ENCODE measurements at regions not wholly inside any gene's neighbourhood (a gene's known extent, or its start where the extent isn't known, plus 50 kb on each side); places are given as distances from the start of the nearest gene placed in this dataset.
"Not testable (repeated sequence)": the region's sequence is repeated elsewhere in the genome, so short reads cannot be mapped to it uniquely, and the experiment has no call there.

- no peak for DNase-seq (ENCODE audit: low read depth, low spot score)
- in situ Hi-C loops (cut with HindIII; ENCODE audit: low sequenced_read_pairs), result no loop called here
- no peak overlapping the region for H3K4me3 ChIP-seq (ENCODE audit: low read depth, low read length)
- TF ChIP-seq CTCF (IDR thresholded peaks at IDR 0.05; ENCODE audit: low read depth, low read length), result no peak
Measured at GRCh38 chr10:32182476-32182875, 126.3 kb upstream of the KIF5B start.

- no peak overlapping the region for H3K4me3 ChIP-seq (ENCODE audit: low read depth, low read length)
- in situ Hi-C loops (cut with HindIII; ENCODE audit: low sequenced_read_pairs), result no loop called here
- DNase-seq (ENCODE audit: low read depth, low spot score), result no peak
- TF ChIP-seq CTCF (IDR thresholded peaks at IDR 0.05; ENCODE audit: low read depth, low read length), result no peak
Measured at GRCh38 chr10:32180390-32181280, 124.4 kb upstream of the KIF5B start.

- no peak for DNase-seq (ENCODE audit: low read depth, low spot score)
- in situ Hi-C loops (cut with HindIII; ENCODE audit: low sequenced_read_pairs), result no loop called here
- no peak for TF ChIP-seq CTCF (IDR thresholded peaks at IDR 0.05; ENCODE audit: low read depth, low read length)
- no peak overlapping the region for H3K4me3 ChIP-seq (ENCODE audit: low read depth, low read length)
Measured at GRCh38 chr10:32179836-32180235, 123.6 kb upstream of the KIF5B start.

- H3K4me3 ChIP-seq (ENCODE audit: low read depth, low read length); DNase-seq (ENCODE audit: low read depth, low spot score); in situ Hi-C loops (cut with HindIII; ENCODE audit: low sequenced_read_pairs): not testable (repeated sequence)
Measured at GRCh38 chr10:32177594-32177993, 121.4 kb upstream of the KIF5B start.

- DNase-seq (ENCODE audit: low read depth, low spot score), result no peak
- in situ Hi-C loops (cut with HindIII; ENCODE audit: low sequenced_read_pairs), result no loop called here
- no peak for TF ChIP-seq CTCF (IDR thresholded peaks at IDR 0.05; ENCODE audit: low read depth, low read length)
- no peak overlapping the region for H3K4me3 ChIP-seq (ENCODE audit: low read depth, low read length)
Measured at GRCh38 chr10:32175629-32176028, 119.4 kb upstream of the KIF5B start.

- TF ChIP-seq CTCF (IDR thresholded peaks at IDR 0.05; ENCODE audit: low read depth, low read length), result no peak
- DNase-seq (ENCODE audit: low read depth, low spot score), result no peak
- H3K4me3 ChIP-seq (ENCODE audit: low read depth, low read length), result no peak overlapping the region
- in situ Hi-C loops (cut with HindIII; ENCODE audit: low sequenced_read_pairs), result no loop called here
Measured at GRCh38 chr10:32174349-32174893, 118.2 kb upstream of the KIF5B start.

GRCh38 chr10:32171204-32171603 lies 115.0 kb upstream of the KIF5B start:
- TF ChIP-seq CTCF (IDR thresholded peaks at IDR 0.05; ENCODE audit: low read depth, low read length), result no peak
- no peak for DNase-seq (ENCODE audit: low read depth, low spot score)
- in situ Hi-C loops (cut with HindIII; ENCODE audit: low sequenced_read_pairs), result no loop called here
- H3K4me3 ChIP-seq (ENCODE audit: low read depth, low read length), result no peak overlapping the region
